NCI-H748 treated with DMSO at 0.1 percent for 48 hours (cell line): ENCODE measurements at regions not wholly inside any gene's neighbourhood (a gene's known extent, or its start where the extent isn't known, plus 50 kb on each side); places are given as distances from the start of the nearest gene placed in this dataset.

ENCODE experiments used
- DNase-seq: peaks from one replicate; lab custom pipeline; 2025; lab: John Stamatoyannopoulos, UW

DNA sequence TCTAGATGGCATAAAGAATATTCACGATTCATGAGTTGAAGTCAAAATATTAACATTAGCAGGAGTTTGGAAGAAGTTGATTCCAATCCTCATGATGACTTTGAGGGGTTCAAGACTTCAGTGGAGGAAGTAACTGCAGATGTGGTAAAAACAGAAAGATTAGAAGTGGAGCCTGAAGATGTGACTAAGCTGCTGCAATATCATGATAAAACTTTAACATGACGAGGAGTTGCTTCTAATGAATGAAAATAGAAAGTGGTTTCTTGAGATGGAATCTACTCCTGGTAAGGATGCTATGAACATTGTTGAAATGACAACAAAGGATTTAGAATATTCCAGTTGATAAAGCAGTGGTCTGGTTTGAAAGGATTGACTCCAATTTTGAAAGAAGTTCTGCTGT is 70.1 kb upstream of the TMLHE start:
- DNase-seq, result no peak

DNA sequence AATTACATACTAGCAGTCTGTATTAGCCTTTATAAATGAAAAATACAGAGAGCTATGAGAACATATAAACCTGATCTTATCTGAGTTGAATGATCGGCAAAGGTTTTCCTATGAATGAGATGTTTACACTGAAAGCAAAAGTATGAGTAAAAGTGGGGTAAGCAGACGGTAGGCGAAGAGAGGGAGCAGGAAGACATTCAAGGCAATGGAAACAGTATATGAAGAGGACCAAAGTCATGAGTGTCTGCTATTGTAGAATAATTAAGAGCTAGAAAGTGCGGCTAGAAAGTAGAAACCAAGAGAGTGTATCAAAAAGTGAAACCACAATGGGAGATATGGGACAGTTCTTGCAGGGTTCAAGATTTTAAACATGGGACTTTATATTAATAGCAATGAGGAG is 67.0 kb upstream of the TMLHE start:
- no peak for DNase-seq

DNA sequence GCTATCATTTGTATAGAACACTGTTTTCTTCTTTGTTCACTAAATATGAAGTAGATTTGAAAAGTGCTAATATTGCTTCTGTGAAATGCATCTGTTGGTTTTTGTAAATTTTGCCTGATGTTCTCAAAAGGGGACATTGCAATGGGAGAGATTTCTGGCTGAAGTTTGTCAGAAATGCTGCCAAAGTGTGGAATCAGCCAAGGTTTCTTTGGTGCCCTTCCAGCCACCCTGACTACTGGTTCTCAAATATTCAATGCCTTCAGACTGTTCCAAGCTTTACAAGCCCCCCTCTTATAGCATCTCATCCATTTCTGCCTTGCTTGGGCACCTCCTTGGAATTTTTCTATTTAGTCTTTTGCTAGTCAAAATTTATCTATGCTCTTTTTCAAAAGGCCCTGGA is 60.6 kb upstream of the TMLHE start:
- no peak for DNase-seq

DNA sequence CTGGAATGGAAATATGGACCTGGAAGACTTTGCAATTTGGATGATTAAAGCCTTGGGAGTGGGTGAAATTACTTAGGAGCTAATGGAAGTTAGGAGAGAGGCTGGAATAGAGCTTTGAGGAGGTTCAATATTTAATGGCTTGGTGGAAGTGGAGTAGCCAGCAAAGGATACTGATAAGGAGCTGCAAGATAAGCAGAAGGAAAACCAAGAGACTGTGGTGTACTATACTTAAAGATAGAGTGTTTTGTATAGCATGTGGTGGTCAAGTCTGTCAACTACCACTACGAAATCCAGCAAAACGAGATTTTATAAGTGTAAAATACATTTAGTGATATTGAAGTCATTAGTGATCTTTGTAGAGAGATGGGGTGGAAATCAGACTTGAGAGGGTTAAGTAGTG is 54.0 kb upstream of the TMLHE start:
- DNase-seq, result no peak
